ENCODE measurements at regions not wholly inside any gene's neighbourhood (a gene's known extent, or its start where the extent isn't known, plus 50 kb on each side); places are given as distances from the start of the nearest gene placed in this dataset.

GRCh38 chr9:21624675-21625644 lies 142.8 kb upstream of the IFNE start:
- TF ChIP-seq CTCF (IDR thresholded peaks at IDR 0.05), result no peak
- TF ChIP-seq POLR2A (IDR thresholded peaks at IDR 0.05), result no peak
